Endothelial cell of umbilical vein (primary cell): ENCODE measurements at regions not wholly inside any gene's neighbourhood (a gene's known extent, or its start where the extent isn't known, plus 50 kb on each side); places are given as distances from the start of the nearest gene placed in this dataset.

ENCODE experiments used
- BruUV-seq: library from RNA; stranded (reverse); fragments of 400-500 nt; replicated peaks from 2 replicates; lab custom pipeline; 2021; lab: Mats Ljungman, UMichigan
- CTCF ChIA-PET: fragments of 300-600, 350-600 bp; sonication (Branson Sonifier 250); formaldehyde crosslinking; loops from one replicate; lab custom pipeline; 2021; ENCODE audit warnings: antibody characterized with exemption, inconsistent platforms; lab: Charles Lee
- POLR2A ChIA-PET: fragments of 300-600, 350-600 bp; sonication (Branson Sonifier 250); formaldehyde crosslinking; loops from one replicate; lab custom pipeline; 2021; ENCODE audit warnings: antibody characterized with exemption, inconsistent platforms; lab: Charles Lee
- DNase-seq: peaks from one replicate; pipeline ENCODE4 v3.0.0-alpha.2; 2011; ENCODE audit warnings: low read depth, low spot score
- FAIRE-seq: peaks from 2 replicates; lab custom pipeline; 2011; peaks lifted over from hg19 to GRCh38; lab: Jason Lieb, UNC
- H2AFZ ChIP-seq: 2 replicates; pipeline ENCODE4 v1.6.0; 2012; ENCODE audit warnings: low read depth, low read length, control low read depth, inconsistent platforms
- H3K27ac ChIP-seq: 2 replicates; pipeline ENCODE4 v1.5.1; 2011; ENCODE audit warnings: low read depth, mild to moderate bottlenecking, control low read depth, low read length, moderate library complexity; ENCODE audit not compliant: insufficient read depth
- H3K27me3 ChIP-seq, 2 experiments: 2 replicates each; pipeline versions ENCODE4 v1.6.0 to v1.6.1; 2011; ENCODE audit warnings: low read length in 2 of 2, mixed read lengths in 1 of 2; ENCODE audit not compliant: control insufficient read depth in 2 of 2, insufficient read depth in 2 of 2
- H3K36me3 ChIP-seq, 2 experiments: 2 replicates in 1 of 2; 3 replicates in 1 of 2; pipeline ENCODE4 v1.5.1; 2011; ENCODE audit warnings: low read length in 2 of 2, mild to moderate bottlenecking in 1 of 2, moderate library complexity in 1 of 2; ENCODE audit not compliant: control insufficient read depth in 2 of 2, insufficient read depth in 2 of 2; ENCODE audit errors: extremely low read depth in 1 of 2
- H3K4me1 ChIP-seq: 3 replicates; pipeline ENCODE4 v1.5.1; 2011; ENCODE audit warnings: mild to moderate bottlenecking, low read length; ENCODE audit not compliant: control insufficient read depth, insufficient read depth; ENCODE audit errors: extremely low read depth
- H3K4me2 ChIP-seq: 2 replicates; pipeline ENCODE4 v1.6.1; 2011; ENCODE audit warnings: low read length, control low read depth, mixed read lengths; ENCODE audit not compliant: insufficient read depth
- H3K4me3 ChIP-seq, 3 experiments: fragments of 200-600 bp in 1 of 3; sonication (generic), shearing (Covaris generic) in 1 of 3; replicated peaks in 1 of 3; 2 replicates each; pipeline ENCODE4 v1.5.1; 2011 to 2016; ENCODE audit warnings: control low read depth in 3 of 3, low read length in 3 of 3, mild to moderate bottlenecking in 2 of 3, inconsistent platforms in 1 of 3, low read depth in 1 of 3, moderate library complexity in 1 of 3; ENCODE audit not compliant: insufficient read depth in 1 of 3
- H3K79me2 ChIP-seq: 2 replicates; pipeline ENCODE4 v1.6.0; 2012; ENCODE audit warnings: low read length, inconsistent platforms; ENCODE audit not compliant: control insufficient read depth, insufficient read depth
- H3K9ac ChIP-seq: replicated peaks from 2 replicates; pipeline ENCODE3; 2011; ENCODE audit warnings: low read length, control low read depth; ENCODE audit not compliant: insufficient read depth; ENCODE audit errors: extremely low read depth
- H3K9me1 ChIP-seq: replicated peaks from 3 replicates; pipeline ENCODE4 v1.6.0; 2011; ENCODE audit warnings: mild to moderate bottlenecking, low read length; ENCODE audit not compliant: control insufficient read depth, insufficient read depth; ENCODE audit errors: extremely low read depth
- H3K9me3 ChIP-seq: replicated peaks from 2 replicates; pipeline ENCODE4 v1.5.1; 2012; ENCODE audit warnings: low read length, inconsistent platforms; ENCODE audit not compliant: control insufficient read depth, insufficient read depth
- H4K20me1 ChIP-seq: replicated peaks from 2 replicates; pipeline ENCODE3; 2011; ENCODE audit warnings: mild to moderate bottlenecking, low read length; ENCODE audit not compliant: control insufficient read depth, insufficient read depth; ENCODE audit errors: extremely low read depth
- EZH2 ChIP-seq: IDR thresholded peaks from 2 replicates; pipeline ENCODE4 v1.6.1; 2012; ENCODE audit warnings: borderline replicate concordance, low read depth, mild to moderate bottlenecking, moderate library complexity, low read length, inconsistent platforms; ENCODE audit not compliant: severe bottlenecking
- FOS ChIP-seq: IDR thresholded peaks from 2 replicates; pipeline ENCODE4 v1.6.1; 2011; ENCODE audit warnings: mild to moderate bottlenecking, low read length, moderate library complexity, borderline replicate concordance; ENCODE audit not compliant: insufficient read depth
- GATA2 ChIP-seq: IDR thresholded peaks from 2 replicates; pipeline ENCODE4 v1.7.0; 2011; ENCODE audit warnings: low read depth, mild to moderate bottlenecking, moderate library complexity, mixed read lengths, low read length; ENCODE audit not compliant: insufficient read length, insufficient read depth
- JUN ChIP-seq: IDR thresholded peaks from 2 replicates; pipeline ENCODE4 v1.6.1; 2011; ENCODE audit warnings: borderline replicate concordance, low read depth; ENCODE audit not compliant: insufficient read length, insufficient read depth
- MAX ChIP-seq: IDR thresholded peaks from 2 replicates; pipeline ENCODE4 v1.6.1; 2011; ENCODE audit not compliant: insufficient read depth, insufficient read length
- MYC ChIP-seq: IDR thresholded peaks from one replicate; pipeline ENCODE4 v1.6.1; 2011; ENCODE audit warnings: mild to moderate bottlenecking, low read depth, low read length
- POLR2A ChIP-seq: IDR thresholded peaks from 2 replicates; pipeline ENCODE4 v1.6.1; 2012; ENCODE audit warnings: low read depth, mild to moderate bottlenecking, control low read depth, low read length
- POLR2AphosphoS5 ChIP-seq: IDR thresholded peaks from 2 replicates; pipeline ENCODE4 v1.6.1; 2012; ENCODE audit warnings: low read depth, mild to moderate bottlenecking, control low read depth, low read length, moderate library complexity; ENCODE audit not compliant: insufficient read depth
- dilution Hi-C: fragments of 300-500 bp; cut with MboI; formaldehyde crosslinking; loops from one replicate; pipeline ENCODE4 v1.15.0; 2019; ENCODE audit warnings: low sequenced_read_pairs; ENCODE audit not compliant: extremely low pct_ligation_motif_present
- intact Hi-C: fragments of 100-400 bp; cut with micrococcal nuclease; formaldehyde crosslinking; loops from one replicate; pipeline ENCODE4 v1.10.0; 2022
- TF ChIP-seq, protein P1 (sequence below), 2 donors: IDR thresholded peaks; 1 replicate in 1 of 2; 2 replicates in 1 of 2; pipeline ENCODE4 v1.5.1; 2011; ENCODE audit warnings: low read length in 2 of 2, mild to moderate bottlenecking in 2 of 2, moderate library complexity in 2 of 2, control low read depth in 1 of 2, inconsistent platforms in 1 of 2, low read depth in 1 of 2; ENCODE audit not compliant: insufficient read depth in 1 of 2; ENCODE audit errors: extremely low read depth in 1 of 2

GRCh38 chr2:37802211-37802752 is 122.8 kb upstream of the RMDN2 start:
- Histone ChIP-seq H3K79me2 (no peaks in the 10 kb centered on the region), H3K9me1 (no peaks in the 10 kb centered on the region), H3K4me1 (no peaks in the 10 kb centered on the region), H2AFZ (peak overlapping the region; percentile 41), H3K9me3 (no peaks in the 10 kb centered on the region), H3K36me3 (no peaks in the 10 kb centered on the region), H4K20me1 (no peaks in the 10 kb centered on the region), H3K9ac (no peak overlapping the region), H3K4me3 (no peak overlapping the region), H3K27me3 (no peaks in the 10 kb centered on the region), H3K27ac (no peak overlapping the region), H3K4me2 (no peak overlapping the region)
- BruUV-seq = no TSS peak
- no peak for DNase-seq
- POLR2A ChIA-PET = interaction anchor here (0.7 kb wide), 1 partner anchor 27 kb away, joined by 4 read pairs; no protein-coding TSS in a partner anchor
- dilution Hi-C loops = no loop called here
- CTCF ChIA-PET = interaction anchor here (1.2 kb wide), 1 partner anchor 75 kb away, joined by 5 read pairs; no protein-coding TSS in a partner anchor
- intact Hi-C loops = no loop called here
- FAIRE-seq = peak; percentile 28
- no peak for TF ChIP-seq EZH2
- no peak for TF ChIP-seq FOS
- TF ChIP-seq MAX = no peak
- no peak for TF ChIP-seq GATA2
- TF ChIP-seq, protein P1, sequence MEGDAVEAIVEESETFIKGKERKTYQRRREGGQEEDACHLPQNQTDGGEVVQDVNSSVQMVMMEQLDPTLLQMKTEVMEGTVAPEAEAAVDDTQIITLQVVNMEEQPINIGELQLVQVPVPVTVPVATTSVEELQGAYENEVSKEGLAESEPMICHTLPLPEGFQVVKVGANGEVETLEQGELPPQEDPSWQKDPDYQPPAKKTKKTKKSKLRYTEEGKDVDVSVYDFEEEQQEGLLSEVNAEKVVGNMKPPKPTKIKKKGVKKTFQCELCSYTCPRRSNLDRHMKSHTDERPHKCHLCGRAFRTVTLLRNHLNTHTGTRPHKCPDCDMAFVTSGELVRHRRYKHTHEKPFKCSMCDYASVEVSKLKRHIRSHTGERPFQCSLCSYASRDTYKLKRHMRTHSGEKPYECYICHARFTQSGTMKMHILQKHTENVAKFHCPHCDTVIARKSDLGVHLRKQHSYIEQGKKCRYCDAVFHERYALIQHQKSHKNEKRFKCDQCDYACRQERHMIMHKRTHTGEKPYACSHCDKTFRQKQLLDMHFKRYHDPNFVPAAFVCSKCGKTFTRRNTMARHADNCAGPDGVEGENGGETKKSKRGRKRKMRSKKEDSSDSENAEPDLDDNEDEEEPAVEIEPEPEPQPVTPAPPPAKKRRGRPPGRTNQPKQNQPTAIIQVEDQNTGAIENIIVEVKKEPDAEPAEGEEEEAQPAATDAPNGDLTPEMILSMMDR (IDR thresholded peaks at IDR 0.05; ENCODE audit: extremely low read depth in 1 of 2, insufficient read depth in 1 of 2, low read depth in 1 of 2, low read length in 2 of 2) = no peak
- no peak for TF ChIP-seq MYC
- no peak for TF ChIP-seq POLR2A
- no peak for TF ChIP-seq POLR2AphosphoS5
- no peak for TF ChIP-seq JUN
